ENCODE measurements at regions not wholly inside any gene's neighbourhood (a gene's known extent, or its start where the extent isn't known, plus 50 kb on each side); places are given as distances from the start of the nearest gene placed in this dataset.

DNA sequence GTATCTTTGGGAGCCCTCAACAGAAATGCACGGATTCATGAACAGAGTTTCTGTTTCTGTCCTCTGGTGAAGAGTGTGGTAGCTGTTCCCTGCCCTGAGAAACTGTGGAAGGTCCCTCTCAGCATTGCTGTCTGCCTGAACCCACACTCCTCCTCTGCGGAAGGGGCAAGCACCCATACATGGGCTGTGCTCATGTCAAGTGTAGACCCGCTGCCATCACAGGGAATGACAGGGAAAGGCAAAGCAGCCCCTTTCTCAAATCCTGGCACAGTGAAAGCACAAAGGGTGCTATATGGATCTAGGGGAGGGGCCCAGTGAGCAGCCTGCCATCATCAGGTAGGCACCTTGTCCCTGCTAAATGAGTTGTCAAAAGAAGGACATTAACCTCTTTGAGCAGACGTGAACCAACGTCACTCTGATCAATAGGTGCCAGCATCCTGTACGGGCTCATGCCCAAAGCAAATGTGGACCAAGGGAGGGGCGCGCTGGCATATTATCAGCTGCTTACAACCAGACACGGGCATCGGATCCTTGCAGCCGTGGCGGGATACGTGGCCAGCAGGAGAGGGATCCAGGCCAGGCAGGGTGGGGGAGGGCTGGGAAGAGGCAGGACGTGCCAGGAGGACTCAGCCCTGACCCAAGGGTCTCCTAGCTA lies 231.2 kb upstream of the PMEPA1 start:
- Histone ChIP-seq H3K4me3 (no peak overlapping the region), H3K9ac (ENCODE audit: control insufficient read depth, insufficient read depth, low read length) (no peak overlapping the region), H3K4me1 (ENCODE audit: control insufficient read depth, insufficient read depth, low read length) (no peaks in the 10 kb centered on the region), H4K20me1 (ENCODE audit: control insufficient read depth, insufficient read depth) (no peaks in the 10 kb centered on the region), H3K9me3 (replicated peaks; ENCODE audit: control insufficient read depth, insufficient read depth, low read length) (no peaks in the 10 kb centered on the region), H3K4me2 (ENCODE audit: control insufficient read depth, insufficient read depth) (no peak overlapping the region), H3K27me3 (replicated peaks in 1 of 2; ENCODE audit: control insufficient read depth in 2 of 2, insufficient read depth in 2 of 2, low read length in 1 of 2) (no peaks in the 10 kb centered on the region), H3K27ac (ENCODE audit: control insufficient read depth, insufficient read depth) (no peak overlapping the region), H2AFZ (ENCODE audit: control insufficient read depth, low read depth, low read length) (no peak overlapping the region), H3K79me2 (ENCODE audit: control insufficient read depth, insufficient read depth, low read length) (no peaks in the 10 kb centered on the region), H3K36me3 (ENCODE audit: control insufficient read depth in 2 of 2, insufficient read depth in 2 of 2, low read length in 1 of 2) (no peaks in the 10 kb centered on the region)
- ChIA-PET SMC1A (ENCODE audit: uncharacterized antibody, unreplicated experiment) (no interaction called here), POLR2A (no interaction called here), CTCF (no interaction called here), RAD21 (ENCODE audit: unreplicated experiment) (no interaction called here)
- ATAC-seq (no peak), DNase-seq (ENCODE audit: low read depth, low spot score) (no peak), FAIRE-seq (no peak)
- TF ChIP-seq CEBPB (IDR thresholded peaks at IDR 0.05; ENCODE audit: borderline replicate concordance in 1 of 2, low read depth in 2 of 2, low read length in 2 of 2): no peak
- TF ChIP-seq, protein P1, sequence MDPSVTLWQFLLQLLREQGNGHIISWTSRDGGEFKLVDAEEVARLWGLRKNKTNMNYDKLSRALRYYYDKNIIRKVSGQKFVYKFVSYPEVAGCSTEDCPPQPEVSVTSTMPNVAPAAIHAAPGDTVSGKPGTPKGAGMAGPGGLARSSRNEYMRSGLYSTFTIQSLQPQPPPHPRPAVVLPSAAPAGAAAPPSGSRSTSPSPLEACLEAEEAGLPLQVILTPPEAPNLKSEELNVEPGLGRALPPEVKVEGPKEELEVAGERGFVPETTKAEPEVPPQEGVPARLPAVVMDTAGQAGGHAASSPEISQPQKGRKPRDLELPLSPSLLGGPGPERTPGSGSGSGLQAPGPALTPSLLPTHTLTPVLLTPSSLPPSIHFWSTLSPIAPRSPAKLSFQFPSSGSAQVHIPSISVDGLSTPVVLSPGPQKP (IDR thresholded peaks at IDR 0.05; ENCODE audit: low read depth, low read length): no peak
- TF ChIP-seq, protein P2, sequence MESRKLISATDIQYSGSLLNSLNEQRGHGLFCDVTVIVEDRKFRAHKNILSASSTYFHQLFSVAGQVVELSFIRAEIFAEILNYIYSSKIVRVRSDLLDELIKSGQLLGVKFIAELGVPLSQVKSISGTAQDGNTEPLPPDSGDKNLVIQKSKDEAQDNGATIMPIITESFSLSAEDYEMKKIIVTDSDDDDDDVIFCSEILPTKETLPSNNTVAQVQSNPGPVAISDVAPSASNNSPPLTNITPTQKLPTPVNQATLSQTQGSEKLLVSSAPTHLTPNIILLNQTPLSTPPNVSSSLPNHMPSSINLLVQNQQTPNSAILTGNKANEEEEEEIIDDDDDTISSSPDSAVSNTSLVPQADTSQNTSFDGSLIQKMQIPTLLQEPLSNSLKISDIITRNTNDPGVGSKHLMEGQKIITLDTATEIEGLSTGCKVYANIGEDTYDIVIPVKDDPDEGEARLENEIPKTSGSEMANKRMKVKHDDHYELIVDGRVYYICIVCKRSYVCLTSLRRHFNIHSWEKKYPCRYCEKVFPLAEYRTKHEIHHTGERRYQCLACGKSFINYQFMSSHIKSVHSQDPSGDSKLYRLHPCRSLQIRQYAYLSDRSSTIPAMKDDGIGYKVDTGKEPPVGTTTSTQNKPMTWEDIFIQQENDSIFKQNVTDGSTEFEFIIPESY (IDR thresholded peaks at IDR 0.05): no peak
- TF ChIP-seq MTA2 (IDR thresholded peaks at IDR 0.05; ENCODE audit: low read depth): no peak
- no peak for TF ChIP-seq SIX5 (IDR thresholded peaks at IDR 0.05; ENCODE audit: low read depth, low read length, severe bottlenecking)
- TF ChIP-seq, protein P3, sequence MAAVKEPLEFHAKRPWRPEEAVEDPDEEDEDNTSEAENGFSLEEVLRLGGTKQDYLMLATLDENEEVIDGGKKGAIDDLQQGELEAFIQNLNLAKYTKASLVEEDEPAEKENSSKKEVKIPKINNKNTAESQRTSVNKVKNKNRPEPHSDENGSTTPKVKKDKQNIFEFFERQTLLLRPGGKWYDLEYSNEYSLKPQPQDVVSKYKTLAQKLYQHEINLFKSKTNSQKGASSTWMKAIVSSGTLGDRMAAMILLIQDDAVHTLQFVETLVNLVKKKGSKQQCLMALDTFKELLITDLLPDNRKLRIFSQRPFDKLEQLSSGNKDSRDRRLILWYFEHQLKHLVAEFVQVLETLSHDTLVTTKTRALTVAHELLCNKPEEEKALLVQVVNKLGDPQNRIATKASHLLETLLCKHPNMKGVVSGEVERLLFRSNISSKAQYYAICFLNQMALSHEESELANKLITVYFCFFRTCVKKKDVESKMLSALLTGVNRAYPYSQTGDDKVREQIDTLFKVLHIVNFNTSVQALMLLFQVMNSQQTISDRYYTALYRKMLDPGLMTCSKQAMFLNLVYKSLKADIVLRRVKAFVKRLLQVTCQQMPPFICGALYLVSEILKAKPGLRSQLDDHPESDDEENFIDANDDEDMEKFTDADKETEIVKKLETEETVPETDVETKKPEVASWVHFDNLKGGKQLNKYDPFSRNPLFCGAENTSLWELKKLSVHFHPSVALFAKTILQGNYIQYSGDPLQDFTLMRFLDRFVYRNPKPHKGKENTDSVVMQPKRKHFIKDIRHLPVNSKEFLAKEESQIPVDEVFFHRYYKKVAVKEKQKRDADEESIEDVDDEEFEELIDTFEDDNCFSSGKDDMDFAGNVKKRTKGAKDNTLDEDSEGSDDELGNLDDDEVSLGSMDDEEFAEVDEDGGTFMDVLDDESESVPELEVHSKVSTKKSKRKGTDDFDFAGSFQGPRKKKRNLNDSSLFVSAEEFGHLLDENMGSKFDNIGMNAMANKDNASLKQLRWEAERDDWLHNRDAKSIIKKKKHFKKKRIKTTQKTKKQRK (IDR thresholded peaks at IDR 0.05; ENCODE audit: low read depth, low read length): no peak
- no peak for TF ChIP-seq NFXL1 (IDR thresholded peaks at IDR 0.05; ENCODE audit: borderline replicate concordance)
- TF ChIP-seq SUZ12 (IDR thresholded peaks at IDR 0.05; ENCODE audit: unreplicated experiment): no peak
- no peak for TF ChIP-seq ATF3 (IDR thresholded peaks at IDR 0.05; ENCODE audit: borderline replicate concordance, extremely low read depth, low read depth, low read length)
- TF ChIP-seq STAT3 (IDR thresholded peaks at IDR 0.05; ENCODE audit: low read depth, low read length): no peak
- TF ChIP-seq BHLHE40 (IDR thresholded peaks at IDR 0.05; ENCODE audit: borderline replicate concordance in 1 of 2, low read depth in 2 of 2, low read length in 1 of 2): no peak
- TF ChIP-seq ZNF622 (IDR thresholded peaks at IDR 0.05): no peak
- TF ChIP-seq ZSCAN29 (IDR thresholded peaks at IDR 0.05): no peak
- no peak for TF ChIP-seq SREBF2 (IDR thresholded peaks at IDR 0.05; ENCODE audit: low read length)
- TF ChIP-seq DPF2 (IDR thresholded peaks at IDR 0.05): no peak
- no peak for TF ChIP-seq ATF2 (IDR thresholded peaks at IDR 0.05; ENCODE audit: low read length)
- in situ Hi-C loops (cut with MboI): no loop called here
- WGBS (ENCODE audit: insufficient coverage, insufficient replicate concordance, low lambda C conversion rate, missing lambda C conversion rate): 30% methylated on average over 14 of the region's 14 CpGs
- no TSS peak for BruUV-seq (replicated peaks)
- intact Hi-C loops (cut with micrococcal nuclease; ENCODE audit: unreplicated experiment): no loop called here

Measured in GM12878 (cell line).